Osteocyte (in vitro differentiated cells): ENCODE measurements at regions not wholly inside any gene's neighbourhood (a gene's known extent, or its start where the extent isn't known, plus 50 kb on each side); places are given as distances from the start of the nearest gene placed in this dataset.
"Not testable (repeated sequence)": the region's sequence is repeated elsewhere in the genome, so short reads cannot be mapped to it uniquely, and the experiment has no call there.

ENCODE experiments used
- DNase-seq: peaks from one replicate; pipeline ENCODE4 v3.0.0; 2021; ENCODE audit warnings: mixed read lengths; ENCODE audit not compliant: unreplicated experiment; ENCODE audit errors: extremely low spot score
- H3K27ac Mint-ChIP-seq: one replicate; pipeline ENCODE4 v1.8.0; 2021; ENCODE audit warnings: mild to moderate bottlenecking, mixed read lengths; ENCODE audit not compliant: unreplicated experiment
- H3K27me3 Mint-ChIP-seq: one replicate; pipeline ENCODE4 v1.8.0; 2021; ENCODE audit warnings: mixed read lengths; ENCODE audit not compliant: unreplicated experiment
- H3K36me3 Mint-ChIP-seq: one replicate; pipeline ENCODE4 v1.8.0; 2021; ENCODE audit warnings: mixed read lengths; ENCODE audit not compliant: unreplicated experiment
- H3K4me1 Mint-ChIP-seq: one replicate; pipeline ENCODE4 v1.8.0; 2021; ENCODE audit warnings: mixed read lengths; ENCODE audit not compliant: unreplicated experiment
- H3K4me3 Mint-ChIP-seq: one replicate; pipeline ENCODE4 v1.8.0; 2021; ENCODE audit warnings: mild to moderate bottlenecking, moderate library complexity, mixed read lengths; ENCODE audit not compliant: unreplicated experiment
- H3K9me3 Mint-ChIP-seq: one replicate; pipeline ENCODE4 v1.8.0; 2021; ENCODE audit warnings: mixed read lengths; ENCODE audit not compliant: unreplicated experiment
- TF ChIP-seq, protein P1 (sequence below): fragments of 200-600 bp; sonication (generic); IDR thresholded peaks from 2 replicates; pipeline ENCODE4 v1.5.0; 2021; ENCODE audit warnings: antibody characterized with exemption, mild to moderate bottlenecking, moderate library complexity

DNA sequence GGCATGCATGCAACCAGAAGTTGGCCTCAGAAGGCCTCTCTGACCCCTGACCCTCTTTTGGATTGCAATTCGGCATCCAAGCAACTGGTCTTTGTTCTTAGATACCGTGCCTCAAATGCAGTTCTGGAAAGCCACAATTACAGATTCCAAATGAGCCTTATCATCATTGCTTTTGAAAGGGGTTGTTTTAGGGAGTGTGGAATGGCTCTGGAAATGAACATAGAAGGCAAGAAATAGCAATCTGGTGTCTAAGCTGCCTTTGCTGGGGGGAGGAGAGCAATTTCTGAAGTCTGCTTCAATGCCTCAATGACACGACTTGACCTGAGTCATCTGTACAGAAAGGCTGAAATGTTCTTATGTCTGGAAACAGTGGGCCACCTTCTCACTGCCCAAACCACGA is 250.1 kb downstream of the NUAK1 start:
- Mint-ChIP-seq H3K27ac (no peak overlapping the region), H3K4me3 (no peak overlapping the region), H3K27me3 (no peaks in the 10 kb centered on the region), H3K4me1 (no peaks in the 10 kb centered on the region), H3K9me3 (peaks cover 5% of the 10 kb centered on the region), H3K36me3 (no peaks in the 10 kb centered on the region)
- no peak for DNase-seq
- TF ChIP-seq, protein P1, sequence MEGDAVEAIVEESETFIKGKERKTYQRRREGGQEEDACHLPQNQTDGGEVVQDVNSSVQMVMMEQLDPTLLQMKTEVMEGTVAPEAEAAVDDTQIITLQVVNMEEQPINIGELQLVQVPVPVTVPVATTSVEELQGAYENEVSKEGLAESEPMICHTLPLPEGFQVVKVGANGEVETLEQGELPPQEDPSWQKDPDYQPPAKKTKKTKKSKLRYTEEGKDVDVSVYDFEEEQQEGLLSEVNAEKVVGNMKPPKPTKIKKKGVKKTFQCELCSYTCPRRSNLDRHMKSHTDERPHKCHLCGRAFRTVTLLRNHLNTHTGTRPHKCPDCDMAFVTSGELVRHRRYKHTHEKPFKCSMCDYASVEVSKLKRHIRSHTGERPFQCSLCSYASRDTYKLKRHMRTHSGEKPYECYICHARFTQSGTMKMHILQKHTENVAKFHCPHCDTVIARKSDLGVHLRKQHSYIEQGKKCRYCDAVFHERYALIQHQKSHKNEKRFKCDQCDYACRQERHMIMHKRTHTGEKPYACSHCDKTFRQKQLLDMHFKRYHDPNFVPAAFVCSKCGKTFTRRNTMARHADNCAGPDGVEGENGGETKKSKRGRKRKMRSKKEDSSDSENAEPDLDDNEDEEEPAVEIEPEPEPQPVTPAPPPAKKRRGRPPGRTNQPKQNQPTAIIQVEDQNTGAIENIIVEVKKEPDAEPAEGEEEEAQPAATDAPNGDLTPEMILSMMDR = no peak

DNA sequence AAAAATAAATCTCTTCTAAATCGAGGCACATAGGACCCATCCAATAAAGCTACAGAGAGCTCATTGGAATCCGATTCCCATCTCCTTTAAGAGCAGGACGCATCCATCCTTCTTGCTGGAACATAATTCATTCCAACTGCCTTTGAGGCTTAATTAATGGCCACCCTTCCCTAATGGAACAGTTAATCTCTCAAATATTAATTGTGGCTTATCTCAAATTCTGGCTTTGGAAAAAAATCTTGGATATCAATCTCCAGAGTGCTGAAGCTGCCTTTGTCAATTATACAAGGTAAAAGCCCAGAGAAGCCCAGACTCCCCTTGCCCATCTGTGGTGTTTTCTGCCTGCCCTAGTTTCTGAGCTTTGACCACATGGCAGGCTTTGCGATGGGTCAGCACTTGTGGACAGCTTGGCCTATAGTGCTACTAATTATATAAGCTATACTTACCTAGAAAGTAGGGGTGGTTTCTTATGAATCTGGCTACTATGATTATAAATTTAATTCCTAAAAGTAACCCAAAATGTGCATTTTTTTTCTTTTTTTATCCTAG is 246.3 kb downstream of the NUAK1 start:
- DNase-seq = no peak
- Mint-ChIP-seq H3K27me3 (no peaks in the 10 kb centered on the region), H3K27ac (no peak overlapping the region), H3K9me3 (peaks cover 5% of the 10 kb centered on the region), H3K4me1 (no peaks in the 10 kb centered on the region), H3K4me3 (no peak overlapping the region), H3K36me3 (no peaks in the 10 kb centered on the region)
- TF ChIP-seq, protein P1 = no peak

DNA sequence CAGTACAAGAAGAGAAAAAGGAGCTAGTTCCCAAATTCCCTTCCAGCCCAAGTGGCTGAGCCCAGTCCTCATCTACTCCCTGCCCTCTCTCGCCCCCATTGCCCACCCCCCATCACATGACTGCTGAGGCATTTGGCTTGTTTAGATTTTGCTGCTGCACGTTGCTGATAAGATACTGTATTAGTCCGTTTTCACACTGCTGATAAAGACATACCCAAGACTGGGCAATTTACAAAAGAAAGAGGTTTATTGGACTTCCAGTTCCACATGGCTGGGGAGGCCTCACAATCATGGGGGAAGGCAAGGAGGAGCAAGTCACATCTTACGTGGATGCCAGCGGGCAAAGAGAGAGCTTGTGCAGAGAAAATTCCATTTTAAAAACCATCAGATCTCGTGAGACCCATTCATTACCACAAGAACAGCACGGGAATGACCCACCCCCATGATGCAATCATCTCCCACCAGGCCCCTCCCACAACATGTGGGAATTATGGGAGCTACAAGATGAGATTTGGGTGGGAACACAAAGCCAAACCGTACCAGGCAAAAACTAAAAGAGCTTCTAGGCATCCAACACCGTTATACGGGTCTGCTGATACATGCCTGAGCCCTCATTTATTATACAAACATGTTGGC is 243.4 kb downstream of the NUAK1 start:
- H3K4me3 Mint-ChIP-seq, H3K36me3 Mint-ChIP-seq, H3K9me3 Mint-ChIP-seq, H3K4me1 Mint-ChIP-seq, H3K27me3 Mint-ChIP-seq, H3K27ac Mint-ChIP-seq, DNase-seq: not testable (repeated sequence)

DNA sequence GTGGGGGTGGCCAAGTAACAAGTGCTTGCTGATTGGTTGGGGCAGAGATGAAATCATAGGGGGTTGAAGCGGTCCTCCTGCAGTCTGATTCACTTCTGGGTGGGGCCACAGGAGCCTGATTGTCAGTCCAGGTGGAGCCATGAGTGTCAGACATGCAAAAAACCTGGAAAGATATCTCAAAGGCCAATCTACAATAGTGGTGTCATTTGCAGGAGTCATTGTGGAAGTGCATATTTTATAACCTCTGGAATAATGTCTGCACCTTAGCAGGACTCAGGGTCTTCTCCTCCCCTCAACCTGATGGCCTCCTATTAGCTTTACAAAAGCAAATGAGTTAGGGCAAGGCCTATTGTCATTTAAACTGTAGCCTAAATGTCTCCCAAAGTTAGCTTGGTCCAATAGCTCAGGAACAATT is 241.4 kb downstream of the NUAK1 start:
- H3K4me1 Mint-ChIP-seq = no peaks in the 10 kb centered on the region
- no peak overlapping the region for H3K4me3 Mint-ChIP-seq
- TF ChIP-seq, protein P1 = no peak
- no peak for DNase-seq
- H3K9me3 Mint-ChIP-seq = no peaks in the 10 kb centered on the region
- no peaks in the 10 kb centered on the region for H3K27me3 Mint-ChIP-seq
- H3K27ac Mint-ChIP-seq = no peak overlapping the region
- no peaks in the 10 kb centered on the region for H3K36me3 Mint-ChIP-seq

DNA sequence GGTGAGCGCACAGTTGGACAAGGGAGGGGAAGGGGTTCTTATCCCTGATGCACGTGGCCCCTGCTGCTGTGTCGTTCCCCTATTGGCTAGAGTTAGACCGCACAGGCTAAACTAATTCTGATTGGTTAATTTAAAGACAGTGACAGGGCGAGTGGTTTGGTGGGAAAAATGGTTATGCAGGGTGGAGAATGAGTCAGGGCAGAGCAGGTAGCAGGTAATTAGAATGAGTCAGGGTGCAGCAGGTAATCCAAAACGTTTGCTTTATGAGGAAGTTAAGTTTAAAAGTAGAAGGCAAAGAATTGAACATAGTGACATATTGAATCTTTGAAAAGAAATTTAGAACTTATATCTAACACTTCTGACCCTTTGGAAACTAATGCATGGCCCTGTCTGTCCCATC is 240.5 kb downstream of the NUAK1 start:
- not testable (repeated sequence) for H3K27ac Mint-ChIP-seq, H3K9me3 Mint-ChIP-seq, DNase-seq, H3K36me3 Mint-ChIP-seq, H3K4me1 Mint-ChIP-seq, H3K27me3 Mint-ChIP-seq, H3K4me3 Mint-ChIP-seq

DNA sequence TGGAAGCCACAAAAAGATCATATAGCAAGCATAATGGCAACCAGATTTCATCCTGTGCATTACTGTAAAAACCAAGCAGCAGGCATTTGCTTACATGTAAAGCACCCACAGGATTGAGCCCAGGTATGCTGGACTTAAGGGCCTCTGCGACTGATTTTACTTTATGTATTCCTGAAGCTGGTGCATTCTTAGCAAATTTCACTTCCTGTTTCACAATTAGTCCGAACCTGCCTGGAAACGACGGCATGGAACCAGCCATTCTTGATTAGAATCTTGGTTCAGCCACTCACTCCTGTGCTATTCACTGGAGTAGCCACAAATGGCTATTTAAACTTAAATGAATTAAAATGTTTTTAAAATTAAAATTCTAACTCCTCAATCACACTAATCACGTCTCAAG is 239.2 kb downstream of the NUAK1 start:
- Mint-ChIP-seq H3K4me1 (no peaks in the 10 kb centered on the region), H3K9me3 (peaks cover 3% of the 10 kb centered on the region), H3K4me3 (no peak overlapping the region), H3K27ac (no peak overlapping the region), H3K36me3 (no peaks in the 10 kb centered on the region), H3K27me3 (no peaks in the 10 kb centered on the region)
- TF ChIP-seq, protein P1 = no peak
- no peak for DNase-seq
